DND-41 (cell line): ENCODE measurements at regions not wholly inside any gene's neighbourhood (a gene's known extent, or its start where the extent isn't known, plus 50 kb on each side); places are given as distances from the start of the nearest gene placed in this dataset.

Experiments used
- CTCF ChIP-seq: IDR thresholded peaks from 2 replicates; pipeline ENCODE4 v1.5.1; 2012; ENCODE audit warnings: borderline replicate concordance, low read length, moderate library complexity, mild to moderate bottlenecking; ENCODE audit not compliant: poor library complexity, severe bottlenecking; ENCODE audit errors: extremely low read depth
- EZH2 ChIP-seq: IDR thresholded peaks from 3 replicates; pipeline ENCODE4 v1.6.1; 2012; ENCODE audit warnings: borderline replicate concordance, low read depth, mild to moderate bottlenecking, moderate library complexity, low read length, inconsistent platforms; ENCODE audit not compliant: severe bottlenecking

GRCh38 chr2:30373881-30374302, 73.2 kb upstream of the LCLAT1 start:
- TF ChIP-seq CTCF (no peak), EZH2 (no peak)
